ENCODE measurements at regions not wholly inside any gene's neighbourhood (a gene's known extent, or its start where the extent isn't known, plus 50 kb on each side); places are given as distances from the start of the nearest gene placed in this dataset.
"Not testable (repeated sequence)": the region's sequence is repeated elsewhere in the genome, so short reads cannot be mapped to it uniquely, and the experiment has no call there.

GRCh38 chr7:121676168-121676567, 196.8 kb upstream of the PTPRZ1 start:
- DNase-seq: no peak
- Histone ChIP-seq H3K36me3 (ENCODE audit: control insufficient read depth in 2 of 3, insufficient read depth in 3 of 3, low read length in 3 of 3) (no peaks in the 10 kb centered on the region), H3K4me1 (ENCODE audit: control insufficient read depth in 2 of 3, insufficient read depth in 2 of 3, low read depth in 1 of 3, low read length in 3 of 3) (no peaks in the 10 kb centered on the region), H3K9me3 (ENCODE audit: control insufficient read depth in 2 of 3, insufficient read depth in 1 of 3, low read length in 3 of 3) (no peaks in the 10 kb centered on the region), H3K27me3 (ENCODE audit: control insufficient read depth, insufficient read depth, low read length) (no peaks in the 10 kb centered on the region), H3K4me3 (ENCODE audit: low read length in 3 of 3) (no peak overlapping the region), H3K9ac (ENCODE audit: low read length in 3 of 3) (no peak overlapping the region), H3K27ac (ENCODE audit: low read depth in 2 of 2, low read length in 2 of 2) (no peak overlapping the region)
- intact Hi-C loops (cut with DNase I): no loop called here
- no peak for TF ChIP-seq CTCF (IDR thresholded peaks at IDR 0.05; ENCODE audit: borderline replicate concordance, extremely low read depth, insufficient read depth)
- no peak for FAIRE-seq

- H3K9ac ChIP-seq (ENCODE audit: low read length in 3 of 3); H3K27me3 ChIP-seq (ENCODE audit: control insufficient read depth, insufficient read depth, low read length); H3K4me1 ChIP-seq (ENCODE audit: control insufficient read depth in 2 of 3, insufficient read depth in 2 of 3, low read depth in 1 of 3, low read length in 3 of 3); H3K27ac ChIP-seq (ENCODE audit: low read depth in 2 of 2, low read length in 2 of 2); DNase-seq; H3K9me3 ChIP-seq (ENCODE audit: control insufficient read depth in 2 of 3, insufficient read depth in 1 of 3, low read length in 3 of 3); H3K36me3 ChIP-seq (ENCODE audit: control insufficient read depth in 2 of 3, insufficient read depth in 3 of 3, low read length in 3 of 3); intact Hi-C loops (cut with DNase I); H3K4me3 ChIP-seq (ENCODE audit: low read length in 3 of 3); FAIRE-seq: not testable (repeated sequence)
Observed at GRCh38 chr7:121674455-121674854, 198.5 kb upstream of the PTPRZ1 start.

DNA sequence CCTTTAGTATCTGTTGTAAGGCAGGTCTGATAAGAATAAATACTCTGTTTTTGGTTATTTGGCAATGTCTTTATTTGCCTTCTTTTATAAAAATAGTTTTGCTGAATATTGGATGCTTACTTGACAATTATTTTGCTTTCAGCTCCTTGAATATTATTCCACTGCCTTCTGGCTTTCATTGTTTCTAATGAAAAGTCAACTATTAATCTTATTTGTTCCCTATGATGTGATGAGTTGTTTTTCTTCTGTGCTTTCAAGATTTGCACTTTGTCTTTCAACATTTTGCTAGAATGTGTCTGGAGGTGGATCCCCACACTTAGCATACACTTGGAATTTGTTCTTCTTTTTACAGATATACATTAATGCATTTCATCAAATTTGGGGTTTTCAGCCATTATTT, 203.8 kb upstream of the PTPRZ1 start:
- no peak for FAIRE-seq
- intact Hi-C loops (cut with DNase I): no loop called here

DNA sequence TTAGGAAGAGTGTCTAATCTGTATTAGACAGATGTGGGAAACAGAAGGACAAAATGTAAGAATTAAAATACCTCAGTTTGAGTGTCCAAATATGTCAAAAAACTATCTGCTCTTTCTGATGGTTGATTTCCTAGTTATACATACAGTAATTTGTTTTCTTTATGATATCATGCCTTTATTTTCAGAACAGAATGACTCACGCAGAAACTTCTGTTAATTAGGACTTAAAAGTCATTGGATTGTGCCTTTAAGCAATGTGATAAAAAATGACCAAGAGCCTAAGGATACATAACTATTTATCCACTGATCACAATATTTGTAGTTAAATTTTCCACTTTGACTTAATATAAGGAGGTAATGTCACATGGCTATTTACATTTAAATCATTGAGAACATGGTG, 206.7 kb upstream of the PTPRZ1 start:
- Histone ChIP-seq H3K9ac (ENCODE audit: low read length in 3 of 3) (no peak overlapping the region), H3K27me3 (ENCODE audit: control insufficient read depth, insufficient read depth, low read length) (no peaks in the 10 kb centered on the region), H3K4me3 (ENCODE audit: low read length in 3 of 3) (no peak overlapping the region), H3K9me3 (ENCODE audit: control insufficient read depth in 2 of 3, insufficient read depth in 1 of 3, low read length in 3 of 3) (peaks cover 0 to 5% (median 0%) of the 10 kb centered on the region in 3 donors), H3K4me1 (ENCODE audit: control insufficient read depth in 2 of 3, insufficient read depth in 2 of 3, low read depth in 1 of 3, low read length in 3 of 3) (no peaks in the 10 kb centered on the region), H3K36me3 (ENCODE audit: control insufficient read depth in 2 of 3, insufficient read depth in 3 of 3, low read length in 3 of 3) (no peaks in the 10 kb centered on the region), H3K27ac (ENCODE audit: low read depth in 2 of 2, low read length in 2 of 2) (no peak overlapping the region)
- intact Hi-C loops (cut with DNase I): no loop called here
- no peak for TF ChIP-seq CTCF (IDR thresholded peaks at IDR 0.05; ENCODE audit: borderline replicate concordance, extremely low read depth, insufficient read depth)
- FAIRE-seq (no peak), DNase-seq (no peak)

More for the DNA sequence above, 203.8 kb upstream of the PTPRZ1 start:
- peaks cover 0 to 5% (median 0%) of the 10 kb centered on the region in 3 donors for H3K9me3 ChIP-seq (ENCODE audit: control insufficient read depth in 2 of 3, insufficient read depth in 1 of 3, low read length in 3 of 3)
- no peaks in the 10 kb centered on the region for H3K4me1 ChIP-seq (ENCODE audit: control insufficient read depth in 2 of 3, insufficient read depth in 2 of 3, low read depth in 1 of 3, low read length in 3 of 3)
- H3K27me3 ChIP-seq (ENCODE audit: control insufficient read depth, insufficient read depth, low read length): no peaks in the 10 kb centered on the region
- no peak for DNase-seq
- H3K36me3 ChIP-seq (ENCODE audit: control insufficient read depth in 2 of 3, insufficient read depth in 3 of 3, low read length in 3 of 3): no peaks in the 10 kb centered on the region
- TF ChIP-seq CTCF (IDR thresholded peaks at IDR 0.05; ENCODE audit: borderline replicate concordance, extremely low read depth, insufficient read depth): no peak
- H3K27ac ChIP-seq (ENCODE audit: low read depth in 2 of 2, low read length in 2 of 2): no peak overlapping the region
- no peak overlapping the region for H3K4me3 ChIP-seq (ENCODE audit: low read length in 3 of 3)
- no peak overlapping the region for H3K9ac ChIP-seq (ENCODE audit: low read length in 3 of 3)
